Neural progenitor cell (in vitro differentiated cells): ENCODE measurements at regions not wholly inside any gene's neighbourhood (a gene's known extent, or its start where the extent isn't known, plus 50 kb on each side); places are given as distances from the start of the nearest gene placed in this dataset.

ENCODE experiments used
- EZH2 ChIP-seq: fragments of 200-600 bp; sonication (generic); IDR thresholded peaks from 2 replicates; pipeline ENCODE4 v1.6.1; 2017; ENCODE audit warnings: antibody characterized with exemption, mild to moderate bottlenecking, moderate library complexity
- EZH2phosphoT487 ChIP-seq: fragments of 200-600 bp; sonication (generic); IDR thresholded peaks from 2 replicates; pipeline ENCODE4 v1.6.1; 2017; ENCODE audit warnings: antibody characterized with exemption
- TF ChIP-seq, protein P1 (sequence below): fragments of 200-600 bp; sonication (generic); IDR thresholded peaks from 2 replicates; pipeline ENCODE4 v1.5.1; 2017; ENCODE audit warnings: antibody characterized with exemption, mild to moderate bottlenecking

- TF ChIP-seq, protein P1, sequence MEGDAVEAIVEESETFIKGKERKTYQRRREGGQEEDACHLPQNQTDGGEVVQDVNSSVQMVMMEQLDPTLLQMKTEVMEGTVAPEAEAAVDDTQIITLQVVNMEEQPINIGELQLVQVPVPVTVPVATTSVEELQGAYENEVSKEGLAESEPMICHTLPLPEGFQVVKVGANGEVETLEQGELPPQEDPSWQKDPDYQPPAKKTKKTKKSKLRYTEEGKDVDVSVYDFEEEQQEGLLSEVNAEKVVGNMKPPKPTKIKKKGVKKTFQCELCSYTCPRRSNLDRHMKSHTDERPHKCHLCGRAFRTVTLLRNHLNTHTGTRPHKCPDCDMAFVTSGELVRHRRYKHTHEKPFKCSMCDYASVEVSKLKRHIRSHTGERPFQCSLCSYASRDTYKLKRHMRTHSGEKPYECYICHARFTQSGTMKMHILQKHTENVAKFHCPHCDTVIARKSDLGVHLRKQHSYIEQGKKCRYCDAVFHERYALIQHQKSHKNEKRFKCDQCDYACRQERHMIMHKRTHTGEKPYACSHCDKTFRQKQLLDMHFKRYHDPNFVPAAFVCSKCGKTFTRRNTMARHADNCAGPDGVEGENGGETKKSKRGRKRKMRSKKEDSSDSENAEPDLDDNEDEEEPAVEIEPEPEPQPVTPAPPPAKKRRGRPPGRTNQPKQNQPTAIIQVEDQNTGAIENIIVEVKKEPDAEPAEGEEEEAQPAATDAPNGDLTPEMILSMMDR, result no peak
- TF ChIP-seq EZH2, result no peak
- TF ChIP-seq EZH2phosphoT487, result no peak
These were observed 84.7 kb upstream of the ST6GAL2 start for GRCh38 chr2:106970471-106971261.
